ENCODE measurements at regions not wholly inside any gene's neighbourhood (a gene's known extent, or its start where the extent isn't known, plus 50 kb on each side); places are given as distances from the start of the nearest gene placed in this dataset.
"Not testable (repeated sequence)": the region's sequence is repeated elsewhere in the genome, so short reads cannot be mapped to it uniquely, and the experiment has no call there.

GRCh38 chr11:38384568-38384967 is 1786.5 kb upstream of the RAG2 start:
- no peak for DNase-seq

DNA sequence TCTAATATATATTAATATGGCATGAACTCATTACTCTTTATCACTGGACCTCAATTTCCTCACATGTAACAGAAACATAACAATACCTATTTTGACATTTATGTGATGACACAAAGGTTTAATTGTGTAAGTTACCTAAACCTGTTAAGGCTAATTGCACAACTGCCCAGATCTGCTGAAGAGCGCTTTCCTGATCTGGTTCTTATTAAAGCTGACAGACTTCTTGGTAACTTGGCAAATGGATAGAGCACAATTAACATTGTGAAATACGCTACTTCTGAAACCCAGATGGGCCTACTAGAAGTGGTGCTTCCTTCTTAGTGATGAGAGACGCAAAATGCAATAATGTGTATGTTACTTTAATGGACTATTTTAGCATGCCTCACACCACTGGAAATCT is 1767.2 kb upstream of the RAG2 start:
- DNase-seq = no peak

- DNase-seq = no peak
Observed at GRCh38 chr11:38356255-38356654, 1758.2 kb upstream of the RAG2 start.

GRCh38 chr11:38345286-38345685 is 1747.2 kb upstream of the RAG2 start:
- no peak for DNase-seq

DNA sequence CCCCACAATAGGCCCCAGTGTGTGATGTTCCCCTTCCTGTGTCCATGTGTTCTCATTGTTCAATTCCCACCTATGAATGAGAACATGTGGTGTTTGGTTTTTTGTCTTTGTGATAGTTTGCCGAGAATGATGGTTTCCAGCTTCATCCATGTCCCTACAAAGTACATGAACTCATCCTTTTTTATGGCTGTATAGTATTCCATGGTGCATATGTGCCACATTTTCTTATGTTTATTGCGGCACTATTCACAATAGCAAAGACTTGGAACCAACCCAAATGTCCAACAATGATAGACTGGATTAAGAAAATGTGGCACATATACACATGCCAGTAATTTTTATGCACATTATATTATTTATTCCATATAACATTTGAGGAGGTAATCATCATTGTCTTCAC is 1743.6 kb upstream of the RAG2 start:
- not testable (repeated sequence) for DNase-seq

GRCh38 chr11:38339835-38340440 is 1741.9 kb upstream of the RAG2 start:
- no peak for DNase-seq

GRCh38 chr11:38338022-38338421 is 1740.0 kb upstream of the RAG2 start:
- DNase-seq = not testable (repeated sequence)

DNA sequence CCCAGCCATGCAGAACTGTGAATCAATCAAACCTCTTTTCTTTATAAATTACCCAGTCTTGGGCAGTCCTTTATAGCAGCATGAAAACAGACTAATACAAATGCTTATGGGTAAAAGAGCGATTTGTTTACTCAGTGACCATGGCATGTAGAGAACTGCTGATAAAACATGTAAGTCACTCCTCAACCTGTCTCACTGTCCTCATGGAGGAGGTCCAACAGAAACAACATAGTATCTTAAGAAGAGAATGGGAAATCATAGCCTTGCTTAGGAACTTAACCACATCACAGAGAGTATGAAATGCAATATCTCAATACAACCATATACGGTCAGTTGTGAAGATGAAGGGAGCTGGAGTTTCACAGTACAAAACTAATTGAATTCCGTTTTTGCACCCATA is 1734.0 kb upstream of the RAG2 start:
- DNase-seq = no peak

GRCh38 chr11:38330578-38330977 is 1732.5 kb upstream of the RAG2 start:
- DNase-seq = no peak

DNA sequence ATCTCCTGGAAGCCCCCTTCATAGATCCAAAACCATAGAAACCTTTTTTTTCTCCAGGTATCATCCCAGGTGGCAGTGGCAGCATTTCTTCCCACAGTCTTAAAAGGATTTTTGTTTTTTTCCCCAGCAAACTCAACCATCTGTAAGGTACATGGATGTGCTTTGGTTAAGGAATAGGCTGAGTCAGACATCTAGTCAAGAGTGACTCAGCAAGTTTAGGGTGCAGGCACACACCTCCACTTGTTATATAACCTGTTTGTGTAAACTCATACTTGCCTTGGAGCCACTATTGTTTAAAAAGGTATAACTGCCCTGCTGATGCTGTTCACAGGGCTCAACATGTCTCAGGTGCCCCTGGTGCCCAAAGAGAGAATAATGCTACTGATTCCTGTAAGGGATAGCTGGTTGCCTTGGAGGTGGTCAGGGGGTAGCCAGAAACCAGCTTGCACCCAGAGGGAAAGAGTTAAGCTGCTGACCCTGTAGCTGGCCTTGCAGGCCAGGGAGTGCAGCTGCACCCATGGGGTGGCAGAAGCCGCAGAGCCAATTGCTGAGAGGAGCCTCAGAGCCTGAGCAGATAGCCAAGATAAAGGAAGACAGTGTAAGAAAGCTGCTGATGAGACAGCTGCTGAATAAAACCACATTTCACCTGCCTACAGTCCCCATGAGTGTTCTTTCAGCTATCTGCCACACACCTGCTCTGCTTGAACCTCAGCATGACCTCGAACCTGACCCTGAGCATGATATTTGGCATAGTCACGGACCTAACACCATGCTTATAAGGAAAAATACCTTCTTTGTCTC is 1726.1 kb upstream of the RAG2 start:
- no peak for DNase-seq

GRCh38 chr11:38315151-38315550 is 1717.1 kb upstream of the RAG2 start:
- DNase-seq = no peak

- DNase-seq = no peak
Observed at GRCh38 chr11:38307455-38307854, 1709.4 kb upstream of the RAG2 start.

GRCh38 chr11:38305682-38306081 is 1707.6 kb upstream of the RAG2 start:
- DNase-seq = no peak

- DNase-seq = no peak
Observed at GRCh38 chr11:38304926-38305325, 1706.9 kb upstream of the RAG2 start.

GRCh38 chr11:38302564-38302963 is 1704.5 kb upstream of the RAG2 start:
- DNase-seq = no peak

DNA sequence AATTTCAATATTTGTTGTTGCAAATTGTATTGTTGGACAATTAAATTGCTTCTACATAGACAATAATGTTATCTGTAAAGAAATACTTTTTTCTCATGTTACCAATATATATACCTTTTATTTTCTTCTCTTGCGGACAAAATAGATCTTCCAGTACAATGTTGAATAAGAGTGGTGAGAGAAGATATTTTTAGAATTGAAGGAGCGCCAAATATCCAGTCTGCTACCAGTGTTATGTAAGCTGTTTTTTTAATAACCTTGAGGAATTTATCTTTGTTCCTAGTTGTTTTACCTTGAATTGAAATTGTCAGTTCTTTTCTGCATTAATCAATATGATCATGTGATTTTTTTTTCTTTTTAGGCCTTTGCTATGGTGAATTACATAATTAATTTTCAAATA is 1702.5 kb upstream of the RAG2 start:
- DNase-seq = no peak

DNA sequence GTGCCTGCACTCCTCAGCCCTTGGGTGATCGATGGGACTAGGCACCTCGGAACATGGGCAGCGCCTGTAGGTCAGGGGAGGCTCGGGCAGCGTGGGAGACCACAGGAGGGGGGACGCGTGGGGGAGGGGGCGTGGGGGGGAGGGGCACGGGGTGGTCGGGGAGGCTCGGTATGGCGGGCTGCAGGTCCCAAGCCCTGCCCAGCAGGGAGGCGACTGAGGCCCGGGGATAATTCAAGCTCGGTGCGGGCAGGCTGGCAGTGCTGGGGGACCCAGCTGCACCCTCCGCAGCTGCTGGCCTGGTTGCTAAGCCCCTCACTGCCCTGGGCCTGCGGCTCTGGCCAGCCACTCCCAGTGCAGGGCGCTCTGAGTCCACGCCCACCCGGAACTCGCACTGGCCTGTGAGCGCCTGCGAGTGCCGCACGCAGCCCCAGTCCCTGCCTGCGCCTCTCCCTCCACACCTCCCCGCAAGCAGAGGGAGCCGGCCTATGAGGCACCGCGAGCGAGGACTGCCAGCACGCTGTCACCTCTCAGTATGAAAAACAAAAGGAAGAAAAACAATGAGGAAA is 1698.3 kb upstream of the RAG2 start:
- no peak for DNase-seq

DNA sequence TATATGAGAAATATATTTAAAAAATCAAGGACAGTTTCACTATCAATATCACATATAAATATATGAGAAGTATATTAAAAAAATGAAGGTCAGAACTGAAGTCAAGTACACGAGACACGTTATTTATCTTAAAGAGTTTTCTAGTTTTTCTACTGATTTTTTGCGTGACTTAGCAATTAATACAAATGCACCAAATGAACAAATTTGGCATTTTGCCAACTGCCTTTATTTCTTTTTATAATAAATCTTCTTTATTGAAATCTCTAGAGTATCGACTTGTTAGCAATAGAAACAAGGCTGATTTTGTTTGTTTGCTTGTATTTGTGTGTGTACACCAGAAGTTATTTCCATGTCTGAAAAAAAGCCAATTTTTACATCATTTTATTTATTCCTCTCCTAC is 1684.7 kb upstream of the RAG2 start:
- no peak for DNase-seq

- DNase-seq = no peak
Observed at GRCh38 chr11:38278457-38279141, 1680.6 kb upstream of the RAG2 start.

DNA sequence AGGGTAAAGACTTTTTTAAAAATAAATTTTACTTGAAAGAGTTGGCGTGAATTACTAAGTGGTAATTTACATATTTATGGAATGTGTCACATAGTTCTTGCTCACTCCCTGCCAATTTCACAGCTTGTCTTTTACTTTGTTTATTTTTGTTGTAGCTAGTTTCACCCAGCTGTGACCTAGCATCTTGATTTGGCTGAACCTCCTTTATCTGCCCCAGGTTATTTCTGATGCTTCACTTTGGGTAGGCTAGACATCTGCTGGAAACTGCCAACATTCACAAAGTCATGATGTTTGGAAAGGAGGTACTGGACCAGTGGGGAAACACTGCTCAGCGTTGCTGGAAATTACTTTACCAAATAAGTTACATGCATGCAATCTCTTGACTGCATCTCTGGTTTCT is 1676.0 kb upstream of the RAG2 start:
- no peak for DNase-seq

GRCh38 chr11:38272376-38272775 is 1674.3 kb upstream of the RAG2 start:
- DNase-seq = no peak

DNA sequence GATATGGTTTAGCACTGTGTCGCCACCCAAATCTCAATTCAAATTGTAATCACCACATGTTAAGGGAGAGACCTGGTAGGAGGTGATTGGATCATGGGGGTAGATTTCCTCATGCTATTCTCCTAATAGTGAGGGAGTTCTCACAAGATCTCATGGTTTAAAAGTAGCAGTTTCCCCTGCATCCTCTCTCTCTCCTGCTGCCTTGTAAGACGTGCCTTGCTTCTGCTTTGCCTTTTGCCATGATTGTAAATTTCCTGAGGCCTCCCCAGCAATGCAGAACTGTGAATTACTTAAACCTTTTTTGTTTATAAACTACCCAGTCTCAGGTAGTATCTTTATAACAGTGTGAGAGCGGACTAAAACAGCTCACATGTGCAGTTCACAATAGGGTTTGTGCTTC is 1668.7 kb upstream of the RAG2 start:
- DNase-seq = no peak

- no peak for DNase-seq
Observed at GRCh38 chr11:38256436-38256835, 1658.4 kb upstream of the RAG2 start.

- DNase-seq = no peak
Observed at GRCh38 chr11:38254913-38255312, 1656.9 kb upstream of the RAG2 start.
